NCI-H748 (cell line): ENCODE measurements at regions not wholly inside any gene's neighbourhood (a gene's known extent, or its start where the extent isn't known, plus 50 kb on each side); places are given as distances from the start of the nearest gene placed in this dataset.

Experiments used
- DNase-seq: peaks from one replicate; lab custom pipeline; 2025; ENCODE audit not compliant: unreplicated experiment; lab: John Stamatoyannopoulos, UW

- DNase-seq, result no peak
Measured at GRCh38 chr14:29446971-29447370, 480.7 kb downstream of the PRKD1 start.

DNA sequence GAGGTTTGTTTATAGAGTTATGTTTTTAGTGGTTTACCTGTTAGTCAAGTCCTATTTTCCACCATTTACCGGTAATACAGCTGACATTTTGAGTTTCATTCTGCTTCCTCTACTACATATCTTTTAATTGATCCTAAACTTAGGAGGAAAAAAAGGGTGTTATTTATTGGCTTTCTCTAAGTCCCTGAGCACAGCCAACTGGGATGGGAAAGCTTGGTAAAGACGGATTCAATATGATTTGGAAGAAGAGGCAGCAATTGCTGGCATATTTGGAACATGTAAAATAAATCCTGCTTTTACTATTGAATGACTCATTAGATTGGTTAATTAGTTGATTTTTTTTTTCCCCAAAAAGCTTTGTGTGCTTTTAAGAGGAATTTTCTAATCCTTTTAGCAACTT, 475.7 kb downstream of the PRKD1 start:
- DNase-seq, result no peak

GRCh38 chr14:29453045-29453444, 474.6 kb downstream of the PRKD1 start:
- peak; percentile 50 for DNase-seq

DNA sequence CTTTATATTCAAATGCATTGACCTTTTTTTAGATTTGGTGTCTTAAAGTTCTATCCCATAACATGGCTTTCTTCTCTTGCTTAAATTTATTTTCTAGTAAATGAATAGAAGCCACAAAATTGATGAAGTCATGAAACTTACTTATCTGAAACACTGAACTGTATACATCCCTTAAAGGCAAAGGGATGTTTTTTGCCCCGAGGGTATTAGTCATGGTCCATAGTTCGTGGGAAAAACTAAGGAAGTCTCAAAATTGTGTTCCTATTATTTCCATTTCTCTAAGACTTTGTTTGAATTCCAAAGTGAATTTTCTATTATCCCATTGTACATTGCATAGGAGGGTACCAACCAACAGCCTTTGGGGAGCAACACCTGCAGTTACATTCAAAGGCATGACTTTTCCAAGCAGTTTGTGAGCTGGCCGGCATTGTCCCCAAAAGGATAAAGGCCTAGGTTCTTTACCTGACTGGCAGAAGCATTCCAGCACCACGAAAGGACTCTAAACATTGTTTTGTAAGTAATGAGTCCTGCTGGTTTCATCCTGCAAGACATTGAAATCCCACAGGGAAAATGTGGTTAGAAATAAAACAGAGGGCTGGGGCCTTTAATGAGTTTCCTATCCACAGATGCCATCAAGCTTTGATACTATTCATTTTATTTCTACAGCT, 473.5 kb downstream of the PRKD1 start:
- DNase-seq, result no peak

DNA sequence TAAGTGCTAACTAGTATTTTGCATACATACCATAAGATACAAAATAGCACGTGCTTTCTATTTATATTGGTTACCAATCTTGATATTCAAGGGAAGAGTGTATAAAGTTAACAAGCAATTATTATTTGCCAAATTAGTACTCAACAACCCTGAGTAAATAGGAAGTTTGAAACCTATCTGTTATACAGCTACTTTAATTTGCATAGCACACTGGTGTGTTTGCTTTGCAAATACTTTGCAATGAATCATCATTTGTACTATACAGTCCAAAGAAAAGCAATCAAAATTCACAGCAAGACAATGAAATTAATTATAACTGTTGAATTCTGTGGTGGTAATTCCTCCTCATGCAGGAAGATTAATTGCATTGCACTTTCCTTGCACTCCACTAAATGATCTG, 469.1 kb downstream of the PRKD1 start:
- DNase-seq, result peak; percentile 59

GRCh38 chr14:29459531-29459930, 468.1 kb downstream of the PRKD1 start:
- DNase-seq, result no peak

DNA sequence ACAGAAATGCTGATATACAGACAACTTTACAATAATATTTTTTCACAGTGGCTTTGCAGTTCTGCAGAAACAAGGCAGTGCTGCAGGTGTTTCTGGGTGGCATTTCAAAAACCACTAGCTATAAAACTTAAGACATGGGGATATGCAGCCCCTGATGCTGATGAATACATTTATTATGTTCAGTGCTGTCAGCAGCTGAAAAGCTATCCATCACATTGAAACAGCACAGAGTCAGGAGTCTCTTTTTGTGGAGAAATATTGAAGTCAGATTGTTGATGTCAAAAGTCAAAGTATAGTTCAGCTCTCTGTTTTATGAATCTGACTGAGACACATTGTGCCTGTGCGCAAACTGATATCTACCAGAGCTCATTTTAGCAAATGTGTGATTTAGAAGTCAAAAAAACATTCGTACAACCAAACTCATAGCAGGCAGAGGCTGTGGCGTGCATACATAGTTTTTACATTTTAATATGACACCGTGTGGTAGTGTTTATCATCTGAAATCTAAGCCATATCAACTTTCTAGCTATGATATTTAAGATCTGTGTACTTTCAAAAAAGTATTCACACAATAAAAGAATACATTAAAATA, 467.6 kb downstream of the PRKD1 start:
- no peak for DNase-seq

- no peak for DNase-seq
Measured at GRCh38 chr14:29461101-29461500, 466.5 kb downstream of the PRKD1 start.

DNA sequence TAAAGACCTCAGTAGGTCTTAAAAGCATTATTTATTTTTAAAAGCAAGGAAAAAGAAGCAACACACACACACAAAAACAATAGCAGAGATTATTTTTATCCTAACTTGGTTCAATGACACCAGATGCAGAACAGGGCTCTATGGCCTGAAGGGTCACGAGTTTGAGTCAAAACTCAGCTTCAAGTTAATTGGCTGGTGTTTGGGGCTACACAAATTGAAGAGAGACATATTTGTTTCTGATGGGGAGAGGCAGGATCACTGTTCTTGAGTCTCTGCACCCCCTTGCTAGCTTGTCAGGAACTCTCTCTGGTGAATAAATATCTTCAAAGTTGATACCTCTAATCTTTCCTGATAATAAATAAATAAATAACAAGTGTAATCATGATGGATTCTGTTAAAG, 466.1 kb downstream of the PRKD1 start:
- no peak for DNase-seq

DNA sequence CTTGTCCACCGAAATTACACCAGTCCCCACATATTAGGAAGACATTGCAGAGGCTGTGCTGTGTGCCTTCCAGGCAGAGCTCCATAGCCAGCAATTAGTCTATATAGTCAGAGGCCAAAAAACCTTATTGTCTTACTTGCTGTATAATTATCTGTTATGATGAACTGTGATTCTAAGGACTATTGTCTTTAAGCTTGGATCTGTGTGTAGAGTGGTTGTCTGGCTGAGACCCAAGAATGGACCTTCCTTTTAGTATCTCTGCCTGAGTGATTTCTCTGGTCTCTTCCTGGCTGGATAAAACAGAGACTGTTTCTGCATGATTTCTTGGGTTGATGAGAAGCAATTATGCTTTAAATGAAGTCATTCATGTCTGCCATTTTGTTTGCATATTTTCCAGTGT, 465.3 kb downstream of the PRKD1 start:
- peak; percentile 98 for DNase-seq

DNA sequence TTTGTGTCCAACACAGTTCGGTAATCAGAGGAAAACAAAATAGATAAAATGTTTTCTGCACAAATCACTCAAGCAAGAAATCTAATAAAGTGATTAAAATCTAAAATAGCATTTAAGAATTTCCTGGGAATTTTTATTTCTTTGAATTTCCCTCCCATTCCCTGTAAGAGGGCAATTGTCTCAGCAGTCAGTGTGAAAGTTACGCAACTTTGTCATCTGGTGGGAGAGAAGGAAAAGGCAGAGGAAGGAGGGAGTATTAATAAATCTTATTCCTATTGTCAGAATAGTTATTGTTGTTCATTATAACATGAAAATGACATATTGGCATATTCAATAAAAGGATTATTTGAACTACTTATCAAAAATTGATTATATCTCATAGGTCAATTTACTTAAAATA, 464.9 kb downstream of the PRKD1 start:
- DNase-seq, result peak; percentile 73

GRCh38 chr14:29463727-29464395, 463.8 kb downstream of the PRKD1 start:
- DNase-seq, result peak; percentile 64

GRCh38 chr14:29465095-29465494, 462.6 kb downstream of the PRKD1 start:
- peak; percentile 82 for DNase-seq

- DNase-seq, result no peak
Measured at GRCh38 chr14:29475641-29476040, 452.0 kb downstream of the PRKD1 start.

DNA sequence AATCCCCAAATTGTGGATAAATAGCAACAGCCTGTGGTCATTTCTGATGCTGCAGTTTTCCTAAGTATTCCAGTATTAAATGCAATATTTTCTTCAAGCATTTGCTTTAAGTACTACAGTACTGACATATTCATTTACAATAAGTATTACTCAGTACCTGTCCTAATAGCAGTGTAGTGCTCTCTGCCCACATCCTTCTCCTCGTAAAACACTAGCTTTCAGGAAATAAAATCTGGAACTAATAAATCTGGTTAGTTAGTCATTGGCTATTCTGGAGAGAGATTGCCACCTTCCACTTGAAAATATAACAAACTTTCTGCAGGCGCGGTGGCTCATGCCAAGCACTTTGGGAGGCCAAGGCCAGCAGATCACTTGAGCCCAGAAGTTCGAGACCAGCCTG, 441.5 kb downstream of the PRKD1 start:
- DNase-seq, result no peak

DNA sequence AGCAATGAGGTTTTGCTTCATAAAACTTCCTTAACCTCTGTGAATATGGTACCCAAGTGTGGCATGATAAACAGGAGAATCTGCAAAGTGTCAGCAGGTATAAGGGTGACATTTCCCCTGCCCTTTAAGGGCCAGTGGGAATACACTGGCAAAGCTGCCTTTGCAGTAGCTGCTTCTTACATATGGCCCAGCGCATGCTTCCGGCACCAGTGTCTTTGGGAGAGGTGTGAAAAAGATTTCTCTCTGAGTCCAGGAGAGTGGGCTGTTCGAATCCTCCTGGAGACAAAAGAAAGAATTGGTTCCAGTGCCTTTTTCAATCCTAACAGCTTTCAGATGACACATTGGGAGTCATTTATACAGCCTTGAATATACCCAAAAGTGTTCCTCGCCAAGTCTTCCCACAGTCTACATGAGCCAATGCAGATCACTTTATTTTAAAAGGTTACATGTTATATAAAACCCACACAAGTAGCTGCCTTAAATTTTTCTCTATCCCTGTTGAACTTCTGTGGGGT, 437.7 kb downstream of the PRKD1 start:
- no peak for DNase-seq

- no peak for DNase-seq
Measured at GRCh38 chr14:29493849-29494248, 433.8 kb downstream of the PRKD1 start.

- no peak for DNase-seq
Measured at GRCh38 chr14:29494312-29494711, 433.3 kb downstream of the PRKD1 start.

DNA sequence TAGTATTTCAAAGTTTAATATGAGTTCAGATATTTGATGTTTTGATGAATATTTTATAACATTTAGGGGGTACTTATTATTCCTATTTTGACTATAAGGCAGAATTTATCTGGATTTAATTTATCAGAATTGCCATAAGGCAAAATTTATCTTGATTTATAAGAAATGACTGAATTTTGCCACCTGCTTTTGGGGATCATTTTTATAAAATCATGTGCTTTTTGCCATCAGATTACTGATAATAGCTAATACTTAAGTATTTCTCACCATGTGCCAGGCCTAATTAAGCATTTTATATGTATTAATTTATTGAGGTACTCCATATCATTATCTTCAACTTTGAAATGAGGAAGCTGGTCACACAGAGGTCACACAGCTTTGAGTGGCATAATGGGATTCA, 423.7 kb downstream of the PRKD1 start:
- no peak for DNase-seq

- DNase-seq, result peak; percentile 65
Measured at GRCh38 chr14:29518335-29518734, 409.3 kb downstream of the PRKD1 start.

- DNase-seq, result peak; percentile 78
Measured at GRCh38 chr14:29521526-29522137, 406.0 kb downstream of the PRKD1 start.
